CD14-positive monocyte (primary cell): ENCODE measurements at regions not wholly inside any gene's neighbourhood (a gene's known extent, or its start where the extent isn't known, plus 50 kb on each side); places are given as distances from the start of the nearest gene placed in this dataset.
"Not testable (repeated sequence)": the region's sequence is repeated elsewhere in the genome, so short reads cannot be mapped to it uniquely, and the experiment has no call there.

Source experiments
- DNase-seq, 3 donors: peaks; one replicate each; pipeline ENCODE4 v3.0.0-alpha.2; 2011 to 2022
- H2AFZ ChIP-seq: 2 replicates; pipeline ENCODE4 v1.6.0; 2012; ENCODE audit warnings: mild to moderate bottlenecking, low read depth, low read length, inconsistent platforms; ENCODE audit not compliant: insufficient read depth, poor library complexity, severe bottlenecking
- H3K27ac ChIP-seq, 2 donors: 1 replicate in 1 of 2; 2 replicates in 1 of 2; pipeline ENCODE4 v1.5.1; 2012 to 2013; ENCODE audit warnings: low read length in 2 of 2, control low read depth in 1 of 2, inconsistent platforms in 1 of 2, low read depth in 1 of 2, mild to moderate bottlenecking in 1 of 2
- H3K27me3 ChIP-seq, 2 donors: one replicate each; pipeline versions ENCODE4 v1.6.0 to v1.6.1; 2011 to 2013; ENCODE audit warnings: low read length in 2 of 2; ENCODE audit not compliant: control insufficient read depth in 2 of 2, insufficient read depth in 2 of 2
- H3K36me3 ChIP-seq, 2 donors: replicated peaks in 1 of 2; 1 replicate in 1 of 2; 2 replicates in 1 of 2; pipeline versions ENCODE4 v1.5.1 to v1.6.1; 2012 to 2013; ENCODE audit warnings: low read length in 2 of 2, control low read depth in 1 of 2, inconsistent platforms in 1 of 2, mild to moderate bottlenecking in 1 of 2; ENCODE audit not compliant: insufficient read depth in 2 of 2, control insufficient read depth in 1 of 2
- H3K4me1 ChIP-seq, 2 donors: 1 replicate in 1 of 2; 2 replicates in 1 of 2; pipeline versions ENCODE4 v1.5.1 to v1.6.1; 2012 to 2013; ENCODE audit warnings: low read length in 2 of 2, control low read depth in 1 of 2, inconsistent platforms in 1 of 2, mild to moderate bottlenecking in 1 of 2, moderate library complexity in 1 of 2; ENCODE audit not compliant: insufficient read depth in 2 of 2, control insufficient read depth in 1 of 2
- H3K4me2 ChIP-seq: replicated peaks from 2 replicates; pipeline ENCODE3; 2012; ENCODE audit warnings: low read length, moderate library complexity, mild to moderate bottlenecking; ENCODE audit not compliant: poor library complexity, severe bottlenecking; ENCODE audit errors: extremely low read depth
- H3K4me3 ChIP-seq, 3 experiments: fragments of 200-600 bp in 1 of 3; sonication (generic) in 1 of 3; replicated peaks in 1 of 3; 1 replicate in 2 of 3; 2 replicates in 1 of 3; pipeline ENCODE4 v1.5.1; 2011 to 2013; ENCODE audit warnings: low read length in 3 of 3, mild to moderate bottlenecking in 3 of 3, control low read depth in 2 of 3, low read depth in 2 of 3, inconsistent platforms in 1 of 3, moderate library complexity in 1 of 3
- H3K79me2 ChIP-seq: 2 replicates; pipeline ENCODE4 v1.6.0; 2012; ENCODE audit warnings: mild to moderate bottlenecking, control low read depth, inconsistent platforms, low read length, moderate library complexity; ENCODE audit not compliant: insufficient read depth
- H3K9ac ChIP-seq: 2 replicates; pipeline ENCODE4 v1.6.0; 2017; ENCODE audit warnings: low read length, mild to moderate bottlenecking; ENCODE audit not compliant: insufficient read depth, poor library complexity, severe bottlenecking
- H3K9me3 ChIP-seq, 2 donors: replicated peaks in 1 of 2; 1 replicate in 1 of 2; 2 replicates in 1 of 2; pipeline versions ENCODE4 v1.5.1 to v1.6.1; 2012 to 2013; ENCODE audit warnings: low read length in 2 of 2, control low read depth in 1 of 2; ENCODE audit not compliant: control insufficient read depth in 1 of 2, insufficient read depth in 1 of 2
- H4K20me1 ChIP-seq: 2 replicates; pipeline ENCODE4 v1.6.0; 2012; ENCODE audit warnings: mild to moderate bottlenecking, low read length, control low read depth, moderate library complexity; ENCODE audit not compliant: insufficient read depth
- H3K27ac Mint-ChIP-seq, 7 donors: one replicate each; pipeline ENCODE4 v1.8.0; 2020; ENCODE audit warnings: mild to moderate bottlenecking in 7 of 7, mixed read lengths in 7 of 7, moderate library complexity in 6 of 7, inconsistent platforms in 2 of 7
- H3K27me3 Mint-ChIP-seq, 3 donors: one replicate each; pipeline ENCODE4 v1.8.0; 2021 to 2022; ENCODE audit warnings: low read depth in 3 of 3, mild to moderate bottlenecking in 3 of 3, mixed read lengths in 3 of 3, moderate library complexity in 3 of 3, inconsistent platforms in 1 of 3
- H3K36me3 Mint-ChIP-seq, 2 donors: one replicate each; pipeline ENCODE4 v1.8.0; 2020; ENCODE audit warnings: mixed read lengths in 2 of 2, inconsistent platforms in 1 of 2, mild to moderate bottlenecking in 1 of 2
- H3K4me1 Mint-ChIP-seq: one replicate; pipeline ENCODE4 v1.8.0; 2020; ENCODE audit warnings: mild to moderate bottlenecking, mixed read lengths
- H3K4me3 Mint-ChIP-seq, 2 donors: one replicate each; pipeline ENCODE4 v1.8.0; 2020; ENCODE audit warnings: mild to moderate bottlenecking in 2 of 2, mixed read lengths in 2 of 2, moderate library complexity in 1 of 2
- H3K9me3 Mint-ChIP-seq, 7 donors: one replicate each; pipeline ENCODE4 v1.8.0; 2020 to 2022; ENCODE audit warnings: mixed read lengths in 7 of 7, mild to moderate bottlenecking in 6 of 7, moderate library complexity in 6 of 7, inconsistent platforms in 2 of 7
- WGBS: methylation state at CpG from one replicate; pipeline ENCODE4 v1.1.5; 2013; ENCODE audit warnings: missing lambda C conversion rate; ENCODE audit not compliant: insufficient coverage; 5-methylcytosine and 5-hydroxymethylcytosine counted together
- intact Hi-C, 2 donors: fragments of 100-400 bp; cut with micrococcal nuclease; formaldehyde crosslinking; loops; one replicate each; pipeline versions ENCODE4 v1.15.0 to v1.15.1; 2023
- TF ChIP-seq, protein P1 (sequence below): fragments of 200-600 bp; IDR thresholded peaks from one replicate; pipeline ENCODE4 v1.8.0; 2022; ENCODE audit warnings: antibody characterized with exemption, mild to moderate bottlenecking

DNA sequence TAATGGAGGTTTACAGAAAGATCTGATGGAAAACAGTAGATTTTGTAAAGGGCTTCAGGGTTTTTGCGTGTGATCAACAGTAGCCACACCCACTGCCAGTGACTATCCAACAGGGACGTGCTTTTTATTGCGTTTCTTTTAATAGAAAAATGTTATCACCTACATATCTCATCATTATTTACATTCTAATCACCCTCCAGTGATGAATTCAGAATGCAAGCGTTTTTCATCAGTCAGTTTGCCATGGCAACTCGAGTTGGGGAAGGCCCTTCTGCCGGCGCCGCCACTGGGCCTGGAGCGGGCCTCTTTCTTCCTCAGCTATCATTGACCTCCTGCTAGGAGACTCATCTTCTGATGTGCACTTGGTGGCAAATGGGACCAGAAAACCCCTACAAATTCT lies 90.3 kb upstream of the TMTC4 start:
- Histone ChIP-seq H3K79me2 (no peaks in the 10 kb centered on the region), H3K9ac (no peak overlapping the region), H3K27ac (no peak overlapping the region), H3K9me3 (peaks cover 0 to 6% of the 10 kb centered on the region in 2 donors), H3K36me3 (no peaks in the 10 kb centered on the region), H3K27me3 (no peaks in the 10 kb centered on the region), H3K4me3 (no peak overlapping the region), H4K20me1 (no peaks in the 10 kb centered on the region), H2AFZ (no peak overlapping the region), H3K4me1 (no peaks in the 10 kb centered on the region), H3K4me2 (no peak overlapping the region)
- 80% methylated on average over 1 of the region's 9 CpGs for WGBS
- Mint-ChIP-seq H3K27me3 (peaks cover 0 to 2% (median 0%) of the 10 kb centered on the region in 3 donors), H3K4me1 (no peaks in the 10 kb centered on the region), H3K4me3 (no peak overlapping the region), H3K27ac (no peak overlapping the region), H3K36me3 (no peaks in the 10 kb centered on the region), H3K9me3 (peaks cover 2 to 12% (median 5%) of the 10 kb centered on the region in 7 donors)
- intact Hi-C loops = no loop called here
- TF ChIP-seq, protein P1, sequence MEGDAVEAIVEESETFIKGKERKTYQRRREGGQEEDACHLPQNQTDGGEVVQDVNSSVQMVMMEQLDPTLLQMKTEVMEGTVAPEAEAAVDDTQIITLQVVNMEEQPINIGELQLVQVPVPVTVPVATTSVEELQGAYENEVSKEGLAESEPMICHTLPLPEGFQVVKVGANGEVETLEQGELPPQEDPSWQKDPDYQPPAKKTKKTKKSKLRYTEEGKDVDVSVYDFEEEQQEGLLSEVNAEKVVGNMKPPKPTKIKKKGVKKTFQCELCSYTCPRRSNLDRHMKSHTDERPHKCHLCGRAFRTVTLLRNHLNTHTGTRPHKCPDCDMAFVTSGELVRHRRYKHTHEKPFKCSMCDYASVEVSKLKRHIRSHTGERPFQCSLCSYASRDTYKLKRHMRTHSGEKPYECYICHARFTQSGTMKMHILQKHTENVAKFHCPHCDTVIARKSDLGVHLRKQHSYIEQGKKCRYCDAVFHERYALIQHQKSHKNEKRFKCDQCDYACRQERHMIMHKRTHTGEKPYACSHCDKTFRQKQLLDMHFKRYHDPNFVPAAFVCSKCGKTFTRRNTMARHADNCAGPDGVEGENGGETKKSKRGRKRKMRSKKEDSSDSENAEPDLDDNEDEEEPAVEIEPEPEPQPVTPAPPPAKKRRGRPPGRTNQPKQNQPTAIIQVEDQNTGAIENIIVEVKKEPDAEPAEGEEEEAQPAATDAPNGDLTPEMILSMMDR = no peak
- DNase-seq = no peak

DNA sequence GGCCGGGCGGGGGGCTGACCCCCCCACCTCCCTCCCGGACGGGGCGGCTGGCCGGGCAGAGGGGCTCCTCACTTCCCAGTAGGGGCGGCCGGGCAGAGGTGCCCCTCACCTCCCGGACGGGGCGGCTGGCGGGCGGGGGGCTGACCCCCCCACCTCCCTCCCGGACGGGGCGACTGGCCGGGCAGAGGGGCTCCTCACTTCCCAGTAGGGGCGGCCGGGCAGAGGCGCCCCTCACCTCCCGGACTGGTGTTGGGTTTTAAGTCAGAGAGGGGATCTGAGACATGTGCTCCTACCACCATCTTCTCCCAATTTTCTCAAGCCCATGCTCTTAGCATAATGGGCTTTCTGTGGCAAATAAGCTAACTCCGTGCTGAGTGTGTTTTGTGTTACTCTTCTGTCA lies 87.5 kb upstream of the TMTC4 start:
- H3K4me1 Mint-ChIP-seq, DNase-seq, H3K9me3 Mint-ChIP-seq, H3K4me2 ChIP-seq, H3K4me3 ChIP-seq, intact Hi-C loops, H3K36me3 ChIP-seq, H3K27me3 ChIP-seq, H3K9me3 ChIP-seq, H3K79me2 ChIP-seq, H3K27ac Mint-ChIP-seq, H4K20me1 ChIP-seq, H2AFZ ChIP-seq, H3K4me1 ChIP-seq, H3K36me3 Mint-ChIP-seq, H3K27me3 Mint-ChIP-seq, H3K27ac ChIP-seq, H3K4me3 Mint-ChIP-seq, H3K9ac ChIP-seq: not testable (repeated sequence)
- WGBS = no CpG with 5 or more reads among the region's 22 CpGs
